HepG2 (cell line): ENCODE measurements at regions not wholly inside any gene's neighbourhood (a gene's known extent, or its start where the extent isn't known, plus 50 kb on each side); places are given as distances from the start of the nearest gene placed in this dataset.

Source experiments
- FOXM1 ChIP-seq: sonication (generic); formaldehyde crosslinking; IDR thresholded peaks from 2 replicates; pipeline ENCODE4 v1.5.0; 2020; ENCODE audit warnings: missing genetic modification reagents
- POLR2A ChIP-seq, 2 experiments: IDR thresholded peaks; 2 replicates each; pipeline ENCODE4 v1.6.1; 2011; ENCODE audit warnings: low read depth in 2 of 2, low read length in 2 of 2, mild to moderate bottlenecking in 1 of 2, moderate library complexity in 1 of 2; ENCODE audit not compliant: insufficient read depth in 1 of 2
- POLR2AphosphoS5 ChIP-seq: IDR thresholded peaks from 2 replicates; pipeline ENCODE4 v1.6.1; 2012; ENCODE audit warnings: low read depth, low read length
- PRDM10 ChIP-seq: sonication (generic); formaldehyde crosslinking; IDR thresholded peaks from 2 replicates; pipeline ENCODE4 v1.4.0; 2020; ENCODE audit warnings: low read depth, missing genetic modification reagents
- REST ChIP-seq, 2 experiments: IDR thresholded peaks; 2 replicates each; pipeline ENCODE4 v1.6.1; 2011 to 2012; ENCODE audit warnings: low read length in 2 of 2, borderline replicate concordance in 1 of 2, low read depth in 1 of 2, mild to moderate bottlenecking in 1 of 2, moderate library complexity in 1 of 2
- YEATS2 ChIP-seq: sonication (generic); formaldehyde crosslinking; IDR thresholded peaks from 2 replicates; pipeline ENCODE4 v1.4.0; 2020; ENCODE audit warnings: missing genetic modification reagents, borderline replicate concordance
- TF ChIP-seq, protein P1 (sequence below): sonication (generic); formaldehyde crosslinking; IDR thresholded peaks from 2 replicates; pipeline ENCODE4 v1.5.0; 2020; ENCODE audit warnings: mild to moderate bottlenecking, missing genetic modification reagents, moderate library complexity

DNA sequence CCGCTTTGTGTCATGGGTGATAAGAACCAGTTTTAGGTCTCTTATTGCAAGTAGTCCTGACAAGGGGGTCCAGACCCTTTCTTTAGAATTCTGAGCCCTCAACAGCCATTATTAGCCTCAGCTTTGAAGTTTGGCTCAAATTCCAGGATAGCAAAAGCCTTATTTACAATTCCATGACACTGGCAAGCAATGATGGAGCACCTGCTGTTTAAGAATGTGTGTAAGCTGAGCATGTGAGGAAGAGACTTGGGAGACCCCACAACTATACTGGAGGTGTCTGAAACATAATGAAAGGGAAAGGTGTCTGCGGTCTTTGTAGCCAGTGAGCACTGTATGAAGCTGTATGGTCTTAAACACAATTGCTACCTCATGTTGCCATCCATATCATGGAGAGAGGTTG is 119.8 kb downstream of the TBX5 start:
- TF ChIP-seq, protein P1, sequence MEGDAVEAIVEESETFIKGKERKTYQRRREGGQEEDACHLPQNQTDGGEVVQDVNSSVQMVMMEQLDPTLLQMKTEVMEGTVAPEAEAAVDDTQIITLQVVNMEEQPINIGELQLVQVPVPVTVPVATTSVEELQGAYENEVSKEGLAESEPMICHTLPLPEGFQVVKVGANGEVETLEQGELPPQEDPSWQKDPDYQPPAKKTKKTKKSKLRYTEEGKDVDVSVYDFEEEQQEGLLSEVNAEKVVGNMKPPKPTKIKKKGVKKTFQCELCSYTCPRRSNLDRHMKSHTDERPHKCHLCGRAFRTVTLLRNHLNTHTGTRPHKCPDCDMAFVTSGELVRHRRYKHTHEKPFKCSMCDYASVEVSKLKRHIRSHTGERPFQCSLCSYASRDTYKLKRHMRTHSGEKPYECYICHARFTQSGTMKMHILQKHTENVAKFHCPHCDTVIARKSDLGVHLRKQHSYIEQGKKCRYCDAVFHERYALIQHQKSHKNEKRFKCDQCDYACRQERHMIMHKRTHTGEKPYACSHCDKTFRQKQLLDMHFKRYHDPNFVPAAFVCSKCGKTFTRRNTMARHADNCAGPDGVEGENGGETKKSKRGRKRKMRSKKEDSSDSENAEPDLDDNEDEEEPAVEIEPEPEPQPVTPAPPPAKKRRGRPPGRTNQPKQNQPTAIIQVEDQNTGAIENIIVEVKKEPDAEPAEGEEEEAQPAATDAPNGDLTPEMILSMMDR: no peak
- no peak for TF ChIP-seq POLR2AphosphoS5
- TF ChIP-seq FOXM1: no peak
- TF ChIP-seq REST (IDR thresholded peaks at IDR 0.05; ENCODE audit: borderline replicate concordance in 1 of 2, low read depth in 1 of 2, low read length in 2 of 2): no peak
- TF ChIP-seq YEATS2 (CRISPR knock-in tag): no peak
- no peak for TF ChIP-seq PRDM10 (CRISPR knock-in tag)
- no peak for TF ChIP-seq POLR2A (IDR thresholded peaks at IDR 0.05; ENCODE audit: insufficient read depth in 1 of 2, low read depth in 2 of 2, low read length in 2 of 2)
